Breast epithelium (tissue), 4 donors: ENCODE measurements at regions not wholly inside any gene's neighbourhood (a gene's known extent, or its start where the extent isn't known, plus 50 kb on each side); places are given as distances from the start of the nearest gene placed in this dataset.

ENCODE experiments used
- DNase-seq, 2 donors: peaks; one replicate each; pipeline ENCODE4 v3.0.0-alpha.2; 2019; ENCODE audit warnings: low spot score in 2 of 2
- H3K27ac ChIP-seq, 2 donors: fragments of 200-600 bp; sonication (generic) in 1 of 2; one replicate each; pipeline ENCODE4 v1.5.1; 2016 to 2019; ENCODE audit warnings: mild to moderate bottlenecking in 1 of 2
- H3K27me3 ChIP-seq, 2 donors: fragments of 200-600 bp; sonication (generic) in 1 of 2; one replicate each; pipeline versions ENCODE4 v1.5.1 to v1.6.0; 2017 to 2019; ENCODE audit warnings: control low read depth in 1 of 2, mild to moderate bottlenecking in 1 of 2
- H3K36me3 ChIP-seq: fragments of 200-600 bp; one replicate; pipeline ENCODE4 v1.5.1; 2019
- H3K4me1 ChIP-seq, 2 donors: fragments of 200-600 bp; sonication (generic); one replicate each; pipeline ENCODE4 v1.5.1; 2016 to 2019; ENCODE audit warnings: control low read depth in 1 of 2
- H3K4me3 ChIP-seq, 3 donors: fragments of 200-600 bp; sonication (generic); 1 replicate in 2 of 3; 2 replicates in 1 of 3; pipeline ENCODE4 v1.5.1; 2016 to 2019; ENCODE audit warnings: mild to moderate bottlenecking in 3 of 3, moderate library complexity in 2 of 3
- H3K9me3 ChIP-seq, 2 donors: fragments of 200-600 bp; sonication (generic) in 1 of 2; one replicate each; pipeline ENCODE4 v1.5.1; 2016 to 2019; ENCODE audit warnings: control low read depth in 1 of 2
- POLR2A ChIP-seq: fragments of 450-650 bp; IDR thresholded peaks from one replicate; pipeline ENCODE4 v1.6.1; 2016; ENCODE audit warnings: antibody characterized with exemption, mild to moderate bottlenecking, moderate library complexity
- POLR2AphosphoS5 ChIP-seq, 3 donors: sonication (generic); formaldehyde crosslinking; IDR thresholded peaks; one replicate each; pipeline ENCODE4 v1.6.1; 2017; ENCODE audit warnings: antibody characterized with exemption in 3 of 3
- intact Hi-C: fragments of 100-400 bp; cut with DNase I; formaldehyde crosslinking; loops from one replicate; pipeline ENCODE4 v1.15.1; 2023; ENCODE audit warnings: low total_unique reads
- TF ChIP-seq, protein P1 (sequence below), 3 donors: fragments of 450-650 bp; IDR thresholded peaks; one replicate each; pipeline ENCODE4 v1.5.1; 2016 to 2017; ENCODE audit warnings: antibody characterized with exemption in 3 of 3, mild to moderate bottlenecking in 3 of 3, moderate library complexity in 3 of 3

DNA sequence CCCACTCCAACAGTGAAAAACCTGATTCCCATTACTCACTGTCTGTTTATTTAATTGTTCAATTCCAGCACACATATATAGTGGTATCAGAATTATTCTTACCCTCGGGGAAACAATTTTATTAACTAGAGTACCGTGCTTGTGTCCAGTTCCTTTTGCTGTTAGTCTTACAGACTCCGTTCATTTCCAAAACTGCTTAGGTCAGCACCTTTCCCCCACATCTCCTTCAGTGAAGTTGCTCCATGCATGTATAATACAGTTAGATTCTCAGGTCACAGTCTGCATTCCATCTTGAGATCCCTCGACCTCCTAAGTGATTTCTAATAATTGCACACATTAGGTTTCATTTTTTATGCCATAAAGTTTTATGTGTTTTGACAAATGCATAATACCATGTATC is 56.3 kb upstream of the ZNF521 start:
- Histone ChIP-seq H3K9me3 (no peaks in the 10 kb centered on the region), H3K27ac (no peak overlapping the region), H3K4me1 (no peaks in the 10 kb centered on the region), H3K27me3 (no peaks in the 10 kb centered on the region), H3K4me3 (no peak overlapping the region), H3K36me3 (no peaks in the 10 kb centered on the region)
- intact Hi-C loops, result no loop called here
- DNase-seq, result no peak
- TF ChIP-seq POLR2AphosphoS5 (IDR thresholded peaks at IDR 0.05) (no peak), POLR2A (no peak)
- TF ChIP-seq, protein P1, sequence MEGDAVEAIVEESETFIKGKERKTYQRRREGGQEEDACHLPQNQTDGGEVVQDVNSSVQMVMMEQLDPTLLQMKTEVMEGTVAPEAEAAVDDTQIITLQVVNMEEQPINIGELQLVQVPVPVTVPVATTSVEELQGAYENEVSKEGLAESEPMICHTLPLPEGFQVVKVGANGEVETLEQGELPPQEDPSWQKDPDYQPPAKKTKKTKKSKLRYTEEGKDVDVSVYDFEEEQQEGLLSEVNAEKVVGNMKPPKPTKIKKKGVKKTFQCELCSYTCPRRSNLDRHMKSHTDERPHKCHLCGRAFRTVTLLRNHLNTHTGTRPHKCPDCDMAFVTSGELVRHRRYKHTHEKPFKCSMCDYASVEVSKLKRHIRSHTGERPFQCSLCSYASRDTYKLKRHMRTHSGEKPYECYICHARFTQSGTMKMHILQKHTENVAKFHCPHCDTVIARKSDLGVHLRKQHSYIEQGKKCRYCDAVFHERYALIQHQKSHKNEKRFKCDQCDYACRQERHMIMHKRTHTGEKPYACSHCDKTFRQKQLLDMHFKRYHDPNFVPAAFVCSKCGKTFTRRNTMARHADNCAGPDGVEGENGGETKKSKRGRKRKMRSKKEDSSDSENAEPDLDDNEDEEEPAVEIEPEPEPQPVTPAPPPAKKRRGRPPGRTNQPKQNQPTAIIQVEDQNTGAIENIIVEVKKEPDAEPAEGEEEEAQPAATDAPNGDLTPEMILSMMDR (IDR thresholded peaks at IDR 0.05), result no peak
